ENCODE measurements at regions not wholly inside any gene's neighbourhood (a gene's known extent, or its start where the extent isn't known, plus 50 kb on each side); places are given as distances from the start of the nearest gene placed in this dataset.

GRCh38 chr1:47630346-47630745 lies 192.5 kb downstream of the FOXD2 start:
- DNase-seq (ENCODE audit: low spot score): no peak

GRCh38 chr1:47631411-47631995 lies 193.7 kb downstream of the FOXD2 start:
- DNase-seq (ENCODE audit: low spot score): no peak

GRCh38 chr1:47635111-47635510 lies 197.3 kb downstream of the FOXD2 start:
- no peak for DNase-seq (ENCODE audit: low spot score)

- DNase-seq (ENCODE audit: low spot score): no peak
These were observed 197.8 kb downstream of the FOXD2 start for GRCh38 chr1:47635597-47635996.

GRCh38 chr1:47637111-47637685 lies 199.4 kb downstream of the FOXD2 start:
- DNase-seq (ENCODE audit: low spot score): no peak

- DNase-seq (ENCODE audit: low spot score): no peak
These were observed 200.4 kb downstream of the FOXD2 start for GRCh38 chr1:47638240-47638639.

- no peak for DNase-seq (ENCODE audit: low spot score)
These were observed 200.9 kb downstream of the FOXD2 start for GRCh38 chr1:47638713-47639112.

- DNase-seq (ENCODE audit: low spot score): no peak
These were observed 205.7 kb downstream of the FOXD2 start for GRCh38 chr1:47643306-47644211.

- peak; percentile 89 for DNase-seq (ENCODE audit: low spot score)
These were observed 206.3 kb downstream of the FOXD2 start for GRCh38 chr1:47644212-47644573.

GRCh38 chr1:47645151-47645550 lies 207.3 kb downstream of the FOXD2 start:
- peak; percentile 36 for DNase-seq (ENCODE audit: low spot score)

GRCh38 chr1:47646676-47647075 lies 208.8 kb downstream of the FOXD2 start:
- DNase-seq (ENCODE audit: low spot score): no peak

GRCh38 chr1:47647327-47647845 lies 209.5 kb downstream of the FOXD2 start:
- DNase-seq (ENCODE audit: low spot score): no peak

- DNase-seq (ENCODE audit: low spot score): no peak
These were observed 212.4 kb downstream of the FOXD2 start for GRCh38 chr1:47650205-47650604.

- no peak for DNase-seq (ENCODE audit: low spot score)
These were observed 212.8 kb downstream of the FOXD2 start for GRCh38 chr1:47650611-47651010.

GRCh38 chr1:47651311-47652089 lies 213.7 kb downstream of the FOXD2 start:
- DNase-seq (ENCODE audit: low spot score): no peak

- no peak for DNase-seq (ENCODE audit: low spot score)
These were observed 217.9 kb downstream of the FOXD2 start for GRCh38 chr1:47655521-47656300.

GRCh38 chr1:47656719-47657685 lies 219.2 kb downstream of the FOXD2 start:
- DNase-seq (ENCODE audit: low spot score): no peak

GRCh38 chr1:47658161-47658920 lies 220.5 kb downstream of the FOXD2 start:
- DNase-seq (ENCODE audit: low spot score): no peak

- DNase-seq (ENCODE audit: low spot score): no peak
These were observed 221.3 kb downstream of the FOXD2 start for GRCh38 chr1:47659146-47659545.

All from umbilical cord (tissue), 1 donor.